Keratinocyte (primary cell): ENCODE measurements at regions not wholly inside any gene's neighbourhood (a gene's known extent, or its start where the extent isn't known, plus 50 kb on each side); places are given as distances from the start of the nearest gene placed in this dataset.

Experiments used
- DNase-seq: peaks from one replicate; pipeline ENCODE4 v3.0.0-alpha.2; 2011; ENCODE audit warnings: low read depth, missing footprints, low spot score
- FAIRE-seq: peaks from 2 replicates; lab custom pipeline; 2011; peaks lifted over from hg19 to GRCh38; lab: Jason Lieb, UNC
- H2AFZ ChIP-seq: 2 replicates; pipeline ENCODE4 v1.6.0; 2012; ENCODE audit warnings: low read length, control low read depth, inconsistent platforms; ENCODE audit not compliant: control insufficient read depth
- H3K27ac ChIP-seq: 2 replicates; pipeline ENCODE4 v1.5.1; 2011; ENCODE audit warnings: low read length; ENCODE audit not compliant: control insufficient read depth, insufficient read depth
- H3K27me3 ChIP-seq: 3 replicates; pipeline ENCODE4 v1.6.0; 2011; ENCODE audit warnings: low read length; ENCODE audit not compliant: control insufficient read depth, insufficient read depth; ENCODE audit errors: extremely low read depth
- H3K36me3 ChIP-seq, 2 experiments: 2 replicates in 1 of 2; 3 replicates in 1 of 2; pipeline ENCODE4 v1.5.1; 2011; ENCODE audit warnings: low read length in 2 of 2, mild to moderate bottlenecking in 1 of 2; ENCODE audit not compliant: control insufficient read depth in 2 of 2, insufficient read depth in 2 of 2; ENCODE audit errors: extremely low read depth in 1 of 2
- H3K4me1 ChIP-seq: 3 replicates; pipeline ENCODE4 v1.5.1; 2011; ENCODE audit warnings: low read length; ENCODE audit not compliant: control insufficient read depth, insufficient read depth; ENCODE audit errors: extremely low read depth
- H3K4me2 ChIP-seq: 3 replicates; pipeline ENCODE4 v1.6.0; 2011; ENCODE audit warnings: low read depth, low read length; ENCODE audit not compliant: control insufficient read depth, insufficient read depth; ENCODE audit errors: extremely low read depth
- H3K4me3 ChIP-seq, 3 experiments: fragments of 200-600 bp in 1 of 3; sonication (generic) in 1 of 3; 2 replicates in 2 of 3; 3 replicates in 1 of 3; pipeline ENCODE4 v1.5.1; 2011 to 2016; ENCODE audit warnings: low read length in 3 of 3, mild to moderate bottlenecking in 3 of 3, control low read depth in 2 of 3, inconsistent platforms in 1 of 3, low read depth in 1 of 3, mixed read lengths in 1 of 3, mixed run types in 1 of 3, moderate library complexity in 1 of 3; ENCODE audit not compliant: control insufficient read depth in 2 of 3, insufficient read depth in 2 of 3; ENCODE audit errors: extremely low read depth in 1 of 3
- H3K79me2 ChIP-seq: 2 replicates; pipeline ENCODE4 v1.6.0; 2012; ENCODE audit warnings: low read length; ENCODE audit not compliant: control insufficient read depth, insufficient read depth
- H3K9ac ChIP-seq: 3 replicates; pipeline ENCODE4 v1.6.0; 2011; ENCODE audit warnings: low read length; ENCODE audit not compliant: control insufficient read depth, insufficient read depth; ENCODE audit errors: extremely low read depth
- H3K9me1 ChIP-seq: 3 replicates; pipeline ENCODE4 v1.6.0; 2011; ENCODE audit warnings: low read length; ENCODE audit not compliant: control insufficient read depth, insufficient read depth; ENCODE audit errors: extremely low read depth
- H3K9me3 ChIP-seq: 2 replicates; pipeline ENCODE4 v1.5.1; 2012; ENCODE audit warnings: low read depth, low read length; ENCODE audit not compliant: control insufficient read depth
- H4K20me1 ChIP-seq: 3 replicates; pipeline ENCODE4 v1.6.0; 2011; ENCODE audit warnings: low read length; ENCODE audit not compliant: control insufficient read depth, insufficient read depth; ENCODE audit errors: extremely low read depth
- CTCF ChIP-seq, 3 experiments: IDR thresholded peaks in 1 of 3; conservative IDR thresholded peaks in 1 of 3; optimal IDR thresholded peaks in 1 of 3; 2 replicates in 2 of 3; 3 replicates in 1 of 3; pipeline versions ENCODE3 to v1.5.1; 2011; ENCODE audit warnings: low read length in 3 of 3, mild to moderate bottlenecking in 3 of 3, moderate library complexity in 2 of 3, control low read depth in 1 of 3, inconsistent platforms in 1 of 3; ENCODE audit not compliant: insufficient read depth in 2 of 3; ENCODE audit errors: extremely low read depth in 1 of 3
- EZH2 ChIP-seq: IDR thresholded peaks from one replicate; pipeline ENCODE4 v1.6.1; 2012; ENCODE audit warnings: inconsistent platforms, mild to moderate bottlenecking, low read length, moderate library complexity
- dilution Hi-C: fragments of 300-500 bp; cut with MboI; formaldehyde crosslinking; loops from one replicate; pipeline ENCODE4 v1.7.0; 2020; ENCODE audit warnings: low sequenced_read_pairs; ENCODE audit not compliant: extremely low pct_ligation_motif_present

- no peaks in the 10 kb centered on the region for H3K79me2 ChIP-seq
- H3K27me3 ChIP-seq, result no peaks in the 10 kb centered on the region
- no peak overlapping the region for H2AFZ ChIP-seq
- H4K20me1 ChIP-seq, result no peaks in the 10 kb centered on the region
- no peak overlapping the region for H3K27ac ChIP-seq
- H3K4me1 ChIP-seq, result no peaks in the 10 kb centered on the region
- no peaks in the 10 kb centered on the region for H3K9me1 ChIP-seq
- no peak overlapping the region for H3K4me2 ChIP-seq
- H3K9ac ChIP-seq, result no peak overlapping the region
- no peak for DNase-seq
- TF ChIP-seq CTCF (optimal IDR thresholded peaks at IDR 0.05 in 1 of 3, IDR thresholded peaks at IDR 0.05 in 1 of 3, conservative IDR thresholded peaks at IDR 0.05 in 1 of 3; ENCODE audit: extremely low read depth in 1 of 3, insufficient read depth in 2 of 3, low read length in 3 of 3) (no peak), EZH2 (no peak)
- peaks cover 14% of the 10 kb centered on the region for H3K9me3 ChIP-seq
- H3K4me3 ChIP-seq, result no peak overlapping the region
- dilution Hi-C loops, result no loop called here
- FAIRE-seq, result no peak
- no peaks in the 10 kb centered on the region for H3K36me3 ChIP-seq
Observed at GRCh38 chr22:49302530-49302929, 525.1 kb downstream of the BRD1 start.

GRCh38 chr22:49302150-49302460 lies 525.6 kb downstream of the BRD1 start:
- TF ChIP-seq EZH2, result no peak
- TF ChIP-seq CTCF (optimal IDR thresholded peaks at IDR 0.05 in 1 of 3, IDR thresholded peaks at IDR 0.05 in 1 of 3, conservative IDR thresholded peaks at IDR 0.05 in 1 of 3; ENCODE audit: extremely low read depth in 1 of 3, insufficient read depth in 2 of 3, low read length in 3 of 3), result no peak
- Histone ChIP-seq H3K9me1 (no peaks in the 10 kb centered on the region), H3K9me3 (peaks cover 16% of the 10 kb centered on the region), H3K4me3 (no peak overlapping the region), H3K4me2 (no peak overlapping the region), H3K4me1 (no peaks in the 10 kb centered on the region), H3K36me3 (no peaks in the 10 kb centered on the region), H2AFZ (no peak overlapping the region), H3K27me3 (no peaks in the 10 kb centered on the region), H3K27ac (no peak overlapping the region), H4K20me1 (no peaks in the 10 kb centered on the region), H3K79me2 (no peaks in the 10 kb centered on the region), H3K9ac (no peak overlapping the region)
- DNase-seq (no peak), FAIRE-seq (no peak)
- dilution Hi-C loops, result no loop called here
